HepG2 (cell line): ENCODE measurements at regions not wholly inside any gene's neighbourhood (a gene's known extent, or its start where the extent isn't known, plus 50 kb on each side); places are given as distances from the start of the nearest gene placed in this dataset.

Experiments
- ATAC-seq: fragments of 200-7000 bp; cut with Tn5 transposase; 3 replicates; pipeline ENCODE4 v1.9.1; 2020; ENCODE audit warnings: mild to moderate bottlenecking, moderate library complexity
- BruUV-seq: library from RNA; stranded (reverse); fragments of 400-500 nt; replicated peaks from 2 replicates; lab custom pipeline; 2021; lab: Mats Ljungman, UMichigan
- CTCF ChIA-PET: fragments of 300-600 bp; formaldehyde crosslinking; extraction: SDS; loops from one replicate; lab custom pipeline; 2021; ENCODE audit warnings: low total read pairs, inconsistent platforms, low intra/inter-chr PET ratio; lab: Yijun Ruan, JAX
- POLR2A ChIA-PET: fragments of 350-600 bp; sonication (Branson Sonifier 250); formaldehyde crosslinking; loops from one replicate; lab custom pipeline; 2020; ENCODE audit warnings: antibody characterized with exemption, inconsistent platforms; lab: Yijun Ruan, JAX
- DNase-seq: peaks from one replicate; pipeline ENCODE4 v3.0.0-alpha.2; 2015; ENCODE audit warnings: low spot score
- FAIRE-seq: peaks from 3 replicates; lab custom pipeline; 2011; peaks lifted over from hg19 to GRCh38; lab: Jason Lieb, UNC
- H2AFZ ChIP-seq: one replicate; pipeline ENCODE4 v1.6.1; 2011; ENCODE audit warnings: low read length, inconsistent platforms
- H3K27ac ChIP-seq: fragments of 300-600 bp; 3 replicates; pipeline ENCODE4 v1.8.0; 2011; ENCODE audit warnings: mixed run types, mild to moderate bottlenecking, mixed read lengths, low read length, inconsistent platforms; ENCODE audit not compliant: insufficient read depth; ENCODE audit errors: extremely low read length
- H3K27me3 ChIP-seq, 2 experiments: fragments of 200-600 bp in 1 of 2; 2 replicates in 1 of 2; 3 replicates in 1 of 2; pipeline versions ENCODE4 v1.6.0 to v1.8.0; 2011; ENCODE audit warnings: low read length in 2 of 2, mild to moderate bottlenecking in 2 of 2, moderate library complexity in 2 of 2, inconsistent platforms in 1 of 2; ENCODE audit not compliant: insufficient read depth in 2 of 2, control insufficient read depth in 1 of 2
- H3K36me3 ChIP-seq, 2 experiments: fragments of 200-600 bp in 1 of 2; replicated peaks in 1 of 2; 2 replicates in 1 of 2; 3 replicates in 1 of 2; pipeline versions ENCODE4 v1.5.1 to v1.8.0; 2011; ENCODE audit warnings: low read length in 2 of 2, inconsistent platforms in 1 of 2; ENCODE audit not compliant: insufficient read depth in 2 of 2, control insufficient read depth in 1 of 2
- H3K4me1 ChIP-seq: 2 replicates; pipeline ENCODE4 v1.5.1; 2012; ENCODE audit warnings: low read length, inconsistent platforms; ENCODE audit not compliant: insufficient read depth
- H3K4me2 ChIP-seq: 2 replicates; pipeline ENCODE4 v1.6.0; 2011; ENCODE audit warnings: low read depth, low read length, inconsistent platforms
- H3K4me3 ChIP-seq, 3 experiments: fragments of 200-600 bp in 1 of 3; sonication (generic), shearing (Covaris generic) in 1 of 3; replicated peaks in 1 of 3; 2 replicates each; pipeline ENCODE4 v1.5.1; 2011 to 2016; ENCODE audit warnings: low read length in 3 of 3, inconsistent platforms in 2 of 3, low read depth in 2 of 3, mild to moderate bottlenecking in 2 of 3, control low read depth in 1 of 3, mixed read lengths in 1 of 3; ENCODE audit not compliant: insufficient read depth in 1 of 3
- H3K79me2 ChIP-seq: one replicate; pipeline ENCODE4 v1.6.1; 2011; ENCODE audit warnings: low read length, inconsistent platforms; ENCODE audit not compliant: insufficient read depth
- H3K9ac ChIP-seq: 2 replicates; pipeline ENCODE4 v1.6.0; 2011; ENCODE audit warnings: mild to moderate bottlenecking, low read depth, low read length, inconsistent platforms; ENCODE audit not compliant: insufficient read depth
- H3K9me3 ChIP-seq: 2 replicates; pipeline ENCODE4 v1.5.1; 2012; ENCODE audit warnings: mild to moderate bottlenecking, low read length
- H4K20me1 ChIP-seq: 2 replicates; pipeline ENCODE4 v1.6.0; 2011; ENCODE audit warnings: inconsistent platforms, mild to moderate bottlenecking, low read length, moderate library complexity; ENCODE audit not compliant: insufficient read depth
- FOSL1 ChIP-seq: sonication (generic); formaldehyde crosslinking; IDR thresholded peaks from 2 replicates; pipeline ENCODE4 v1.9.0; 2021; ENCODE audit warnings: missing genetic modification reagents, borderline replicate concordance
- KLF13 ChIP-seq: sonication (generic); formaldehyde crosslinking; IDR thresholded peaks from 2 replicates; pipeline ENCODE4 v1.4.0; 2020; ENCODE audit warnings: mild to moderate bottlenecking, missing genetic modification reagents
- PITX1 ChIP-seq: sonication (generic); formaldehyde crosslinking; IDR thresholded peaks from 2 replicates; pipeline ENCODE4 v1.5.1; 2020; ENCODE audit warnings: mild to moderate bottlenecking, missing genetic modification reagents
- PRDM10 ChIP-seq: sonication (generic); formaldehyde crosslinking; IDR thresholded peaks from 2 replicates; pipeline ENCODE4 v1.4.0; 2020; ENCODE audit warnings: low read depth, missing genetic modification reagents
- THRA ChIP-seq: sonication (generic); formaldehyde crosslinking; IDR thresholded peaks from 2 replicates; pipeline ENCODE4 v1.4.0; 2020; ENCODE audit warnings: missing genetic modification reagents, borderline replicate concordance
- ZBED4 ChIP-seq: sonication (generic); formaldehyde crosslinking; IDR thresholded peaks from 2 replicates; pipeline ENCODE4 v1.4.0; 2020; ENCODE audit warnings: missing genetic modification reagents, borderline replicate concordance
- ZNF256 ChIP-seq: sonication (generic); formaldehyde crosslinking; conservative IDR thresholded peaks from 2 replicates; pipeline ENCODE4 v1.4.0; 2020; ENCODE audit warnings: missing genetic modification reagents
- ZNF34 ChIP-seq: sonication (generic); formaldehyde crosslinking; IDR thresholded peaks from 2 replicates; pipeline ENCODE4 v1.4.0; 2020; ENCODE audit warnings: mild to moderate bottlenecking, missing genetic modification reagents, borderline replicate concordance
- ZNF512 ChIP-seq: sonication (generic); formaldehyde crosslinking; IDR thresholded peaks from 2 replicates; pipeline ENCODE4 v1.4.0; 2020; ENCODE audit warnings: mild to moderate bottlenecking, missing genetic modification reagents
- ZNF598 ChIP-seq: sonication (generic); formaldehyde crosslinking; IDR thresholded peaks from 2 replicates; pipeline ENCODE4 v1.5.1; 2020; ENCODE audit warnings: mild to moderate bottlenecking, missing genetic modification reagents, borderline replicate concordance
- ZNF839 ChIP-seq: sonication (generic); formaldehyde crosslinking; IDR thresholded peaks from 2 replicates; pipeline ENCODE4 v1.4.0; 2020; ENCODE audit warnings: missing genetic modification reagents, mild to moderate bottlenecking, borderline replicate concordance
- WGBS: methylation state at CpG from one replicate; pipeline ENCODE4 v1.1.6; 2017; ENCODE audit warnings: low lambda C conversion rate; 5-methylcytosine and 5-hydroxymethylcytosine counted together
- in situ Hi-C: cut with HindIII; loops from 2 replicates; pipeline ENCODE4 v1.10.0; 2017; ENCODE audit warnings: low pct_unique_long_range_greater_than_20kb; ENCODE audit not compliant: extremely low pct_ligation_motif_present
- intact Hi-C: fragments of 100-400 bp; cut with micrococcal nuclease; formaldehyde crosslinking; loops from one replicate; pipeline ENCODE4 v1.10.0; 2022; ENCODE audit not compliant: unreplicated experiment

GRCh38 chr9:82539146-82539545 lies 523.8 kb downstream of the RASEF start (continued):
- no peak for TF ChIP-seq ZNF34 (CRISPR knock-in tag)
- no peak for TF ChIP-seq PITX1 (CRISPR knock-in tag)
- TF ChIP-seq THRA (CRISPR knock-in tag), result no peak

GRCh38 chr9:82539856-82540579 lies 522.9 kb downstream of the RASEF start:
- no peaks in the 10 kb centered on the region for H3K36me3 ChIP-seq
- H3K4me2 ChIP-seq, result no peak overlapping the region
- no peaks in the 10 kb centered on the region for H3K27me3 ChIP-seq
- FAIRE-seq (no peak), DNase-seq (no peak), ATAC-seq (no peak)
- in situ Hi-C loops, result loop anchor here (10.0 kb wide), 1 partner anchor 425 kb away; no protein-coding TSS in a partner anchor
- CTCF ChIA-PET, result no interaction called here
- intact Hi-C loops, result no loop called here
- H3K4me1 ChIP-seq, result no peaks in the 10 kb centered on the region
- no peak overlapping the region for H3K27ac ChIP-seq
- no peak overlapping the region for H2AFZ ChIP-seq
- H4K20me1 ChIP-seq, result no peaks in the 10 kb centered on the region
- no peak overlapping the region for H3K4me3 ChIP-seq
- 68% methylated on average over 2 of the region's 2 CpGs for WGBS
- H3K9me3 ChIP-seq, result no peaks in the 10 kb centered on the region
- no peaks in the 10 kb centered on the region for H3K79me2 ChIP-seq
- BruUV-seq, result no TSS peak
- no peak overlapping the region for H3K9ac ChIP-seq
- POLR2A ChIA-PET, result no interaction called here
- no peak for TF ChIP-seq ZNF598
- TF ChIP-seq ZBED4 (CRISPR knock-in tag), result no peak
- no peak for TF ChIP-seq ZNF839
- no peak for TF ChIP-seq FOSL1 (CRISPR knock-in tag)
- no peak for TF ChIP-seq KLF13 (CRISPR knock-in tag)
- TF ChIP-seq ZNF256 (CRISPR knock-in tag), result no peak
- TF ChIP-seq PRDM10 (CRISPR knock-in tag), result no peak
- no peak for TF ChIP-seq ZNF512 (CRISPR knock-in tag)
